GM19238 (cell line): ENCODE measurements at regions not wholly inside any gene's neighbourhood (a gene's known extent, or its start where the extent isn't known, plus 50 kb on each side); places are given as distances from the start of the nearest gene placed in this dataset.
"Not testable (repeated sequence)": the region's sequence is repeated elsewhere in the genome, so short reads cannot be mapped to it uniquely, and the experiment has no call there.

Source experiments
- DNase-seq: peaks from one replicate; pipeline ENCODE4 v3.0.0; 2011; ENCODE audit warnings: low spot score; ENCODE audit not compliant: insufficient read length

DNA sequence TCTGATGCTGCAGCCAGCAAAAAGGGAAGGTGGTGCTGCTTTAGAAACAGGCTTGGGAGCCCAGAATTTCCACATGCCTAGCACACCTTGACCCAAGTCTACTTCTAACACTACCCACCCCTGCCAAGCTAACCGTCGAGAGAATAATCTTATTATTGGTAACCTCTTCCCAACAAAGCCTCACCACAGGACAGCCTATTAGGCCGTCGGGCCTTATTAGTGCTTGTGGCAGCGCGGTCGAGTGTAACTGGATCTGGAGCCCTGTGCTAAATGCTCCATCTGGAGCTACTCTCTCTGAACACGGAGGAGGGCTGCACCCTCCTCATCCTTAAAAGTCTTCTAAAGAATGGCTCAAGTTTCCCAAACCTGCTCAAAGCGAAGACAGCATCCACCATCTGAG, 165.5 kb upstream of the NFIA start:
- no peak for DNase-seq

- DNase-seq: no peak
These were observed 166.2 kb upstream of the NFIA start for GRCh38 chr1:60916199-60916598.

DNA sequence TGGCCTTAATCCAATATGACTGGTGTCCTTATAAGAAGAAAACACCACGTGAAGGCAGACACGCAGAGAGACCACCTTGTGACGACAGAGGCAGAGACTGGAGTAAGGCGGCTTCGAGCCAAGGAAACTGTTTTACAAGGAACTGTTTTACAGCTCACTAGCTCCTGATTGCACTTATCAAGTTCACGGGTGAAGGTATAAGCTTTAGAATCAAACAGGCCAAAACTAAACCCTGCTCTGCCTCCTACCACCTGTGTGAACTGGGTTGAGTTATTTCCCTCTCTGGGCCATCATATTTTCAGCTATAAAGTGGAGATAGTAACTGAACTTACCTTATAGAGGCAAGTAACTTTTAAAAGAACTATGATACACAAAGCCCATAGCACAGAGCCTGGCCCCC, 166.9 kb upstream of the NFIA start:
- no peak for DNase-seq

DNA sequence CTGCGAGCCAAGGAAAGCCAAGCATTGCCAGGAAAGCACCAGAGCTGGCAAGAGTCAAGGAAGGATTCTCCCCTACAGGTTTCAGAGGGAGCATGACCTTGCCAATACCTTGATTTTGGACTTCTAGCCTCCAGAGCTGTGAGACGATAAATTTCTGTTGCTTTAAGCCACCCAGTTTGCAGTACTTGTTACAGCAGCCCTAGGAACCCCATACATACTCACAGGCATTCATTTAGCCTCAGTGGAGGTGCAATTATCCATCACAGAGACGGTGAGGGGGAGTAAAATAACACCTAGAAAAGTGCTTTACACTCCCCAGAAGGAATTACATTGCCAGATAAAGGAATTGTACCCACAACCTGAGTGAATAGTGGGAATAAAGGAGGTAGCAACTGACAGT, 167.4 kb upstream of the NFIA start:
- no peak for DNase-seq

GRCh38 chr1:60913708-60914107, 168.7 kb upstream of the NFIA start:
- not testable (repeated sequence) for DNase-seq

DNA sequence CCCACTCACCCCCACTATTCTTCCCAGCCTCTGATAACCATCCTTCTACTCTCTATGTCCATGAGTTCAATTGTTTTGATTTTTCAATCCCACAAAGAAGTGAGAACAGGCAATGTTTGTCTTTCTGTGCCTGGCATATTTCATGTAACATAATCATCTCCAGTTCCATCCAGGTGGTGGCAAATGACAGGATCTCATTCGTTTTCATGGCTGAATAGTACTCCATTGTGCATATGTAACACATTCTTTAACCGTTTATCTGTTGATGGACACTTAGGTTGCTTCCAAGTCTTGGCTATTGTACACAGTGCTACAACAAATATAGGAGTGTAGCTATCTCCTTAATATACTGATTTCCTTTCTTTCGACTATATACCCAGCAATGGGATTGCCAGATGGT, 169.3 kb upstream of the NFIA start:
- no peak for DNase-seq

DNA sequence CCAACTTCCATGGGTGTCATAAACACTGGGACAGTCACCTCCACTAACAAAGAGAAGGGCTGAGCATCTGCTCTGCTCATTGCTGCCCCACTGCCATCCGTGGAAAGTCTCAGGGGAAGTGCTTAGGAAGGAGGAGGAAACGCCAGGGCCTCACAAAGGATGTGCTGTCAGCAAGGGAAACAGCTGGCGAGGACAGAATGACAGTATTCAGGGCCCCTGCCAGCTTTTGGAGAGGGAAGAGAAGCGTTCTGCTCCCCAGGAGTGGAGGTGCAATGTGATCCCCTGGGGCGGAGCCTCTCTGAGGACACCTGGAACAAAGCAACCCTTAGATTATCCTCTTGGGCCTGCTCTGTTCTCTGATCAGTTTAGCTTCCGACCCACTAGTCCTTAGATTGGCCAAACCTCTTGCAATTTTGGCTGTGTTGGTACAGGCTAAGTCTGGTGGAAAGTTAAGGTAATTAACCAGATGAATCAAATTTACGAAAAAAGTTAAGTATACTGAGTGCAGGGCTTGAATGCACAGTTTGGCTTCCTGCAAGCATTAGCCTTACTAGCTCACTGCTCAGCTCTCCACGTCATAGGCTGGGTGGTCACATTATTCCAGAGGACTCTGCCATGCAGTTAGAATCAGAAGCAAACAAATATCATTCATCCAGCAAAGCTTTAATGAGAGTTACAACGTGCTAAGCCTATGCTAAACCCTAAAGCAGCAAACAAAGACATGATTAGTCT, 170.2 kb upstream of the NFIA start:
- no peak for DNase-seq

DNA sequence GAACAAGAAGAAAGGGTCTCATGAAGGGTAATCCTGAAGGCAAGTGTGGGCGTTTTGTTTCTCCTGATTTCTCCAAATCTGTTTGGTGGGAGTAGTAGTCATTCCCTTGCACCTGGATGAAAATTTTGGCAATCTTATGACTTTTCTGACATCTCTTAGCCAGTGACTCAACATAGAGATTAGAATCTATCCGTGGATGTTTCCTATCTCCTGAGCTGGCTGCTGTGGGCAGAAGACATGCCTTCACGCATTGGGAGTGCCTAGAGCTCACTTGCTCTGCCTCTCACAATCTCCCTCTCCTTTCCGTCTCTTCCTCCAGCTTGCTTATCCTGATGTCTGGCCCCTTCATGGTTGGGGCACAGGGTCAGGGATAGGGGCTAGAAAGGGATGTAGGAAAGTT, 174.2 kb upstream of the NFIA start:
- DNase-seq: no peak

DNA sequence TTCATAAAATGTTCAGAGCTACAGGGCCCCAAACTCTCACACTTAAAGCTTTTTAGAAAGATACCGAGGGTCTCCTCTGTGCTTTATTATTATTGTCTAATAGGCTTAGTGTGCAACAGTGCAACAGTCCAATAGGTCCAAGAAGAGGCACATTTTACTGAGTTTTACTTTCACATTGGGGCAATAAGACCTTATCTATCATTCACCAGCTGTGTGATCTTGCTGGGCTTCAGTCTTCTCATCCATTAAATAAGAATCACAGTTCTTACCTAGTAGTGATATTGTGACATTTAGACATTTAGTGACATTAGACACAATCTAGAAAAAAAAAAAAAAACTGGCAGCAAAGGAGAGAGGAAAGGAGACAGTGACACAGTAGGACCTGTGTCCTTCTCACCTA, 175.8 kb upstream of the NFIA start:
- DNase-seq: no peak

- no peak for DNase-seq
These were observed 176.3 kb upstream of the NFIA start for GRCh38 chr1:60906039-60906438.

- DNase-seq: no peak
These were observed 178.1 kb upstream of the NFIA start for GRCh38 chr1:60904099-60904851.

DNA sequence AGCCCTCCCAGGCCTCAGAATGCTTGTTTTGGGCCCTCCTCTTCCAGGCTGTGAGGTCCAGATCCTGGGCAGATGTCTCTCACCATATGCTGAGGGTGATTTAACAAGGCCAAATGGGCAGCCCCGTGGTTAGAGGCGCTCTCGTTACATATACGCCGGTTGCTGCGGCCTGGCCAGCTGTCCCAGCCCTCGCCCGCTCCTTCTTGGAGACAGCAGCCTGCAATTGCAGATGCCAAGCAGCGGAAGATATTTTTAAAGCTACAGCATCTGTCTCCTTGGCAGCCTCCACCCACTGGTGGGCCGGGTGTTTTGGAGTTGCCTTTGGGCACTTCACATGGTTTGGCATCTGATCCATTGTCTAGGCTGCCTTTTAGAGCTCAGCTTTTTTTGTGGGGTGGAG, 178.8 kb upstream of the NFIA start:
- no peak for DNase-seq

DNA sequence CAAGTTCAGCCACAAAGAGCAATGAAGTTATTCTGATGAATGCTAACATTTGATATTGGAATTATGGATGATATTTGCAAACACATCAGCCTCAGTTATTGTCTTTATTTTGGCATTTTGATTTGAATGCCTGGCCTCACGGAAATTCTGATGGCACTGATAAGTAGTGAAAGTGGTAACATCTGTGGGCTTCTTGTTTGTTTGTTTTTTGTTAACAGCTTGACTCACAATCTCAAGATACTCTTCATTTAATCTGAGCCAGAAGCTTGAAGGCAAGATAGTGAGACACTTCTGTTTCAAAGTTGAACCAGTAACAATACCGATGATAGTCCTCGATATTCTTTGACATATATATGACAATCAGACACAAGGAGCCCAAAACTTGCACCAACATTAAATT, 182.9 kb upstream of the NFIA start:
- DNase-seq: no peak

- no peak for DNase-seq
These were observed 183.4 kb upstream of the NFIA start for GRCh38 chr1:60898987-60899386.

GRCh38 chr1:60898413-60898812, 183.9 kb upstream of the NFIA start:
- no peak for DNase-seq

GRCh38 chr1:60896701-60897363, 185.5 kb upstream of the NFIA start:
- no peak for DNase-seq

- no peak for DNase-seq
These were observed 186.7 kb upstream of the NFIA start for GRCh38 chr1:60895701-60896100.

DNA sequence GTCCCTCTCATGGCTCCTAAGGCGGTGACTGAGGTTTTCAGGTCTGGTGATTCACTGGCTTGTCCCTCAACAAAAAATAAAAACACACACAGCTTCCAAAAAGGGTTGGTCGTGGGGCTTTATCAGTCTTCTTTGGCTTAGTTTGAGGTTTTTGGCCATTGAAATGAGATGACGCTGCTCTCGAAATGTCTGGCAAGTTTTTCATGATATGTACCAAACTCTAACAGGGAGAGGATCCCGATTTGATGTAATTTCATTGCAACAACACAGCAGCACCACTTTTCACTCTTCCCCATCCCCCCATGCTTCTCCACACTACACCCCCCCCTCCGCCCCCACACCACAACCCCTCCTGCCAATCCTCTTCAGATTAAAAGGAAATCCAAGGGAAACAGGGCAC, 187.1 kb upstream of the NFIA start:
- no peak for DNase-seq

DNA sequence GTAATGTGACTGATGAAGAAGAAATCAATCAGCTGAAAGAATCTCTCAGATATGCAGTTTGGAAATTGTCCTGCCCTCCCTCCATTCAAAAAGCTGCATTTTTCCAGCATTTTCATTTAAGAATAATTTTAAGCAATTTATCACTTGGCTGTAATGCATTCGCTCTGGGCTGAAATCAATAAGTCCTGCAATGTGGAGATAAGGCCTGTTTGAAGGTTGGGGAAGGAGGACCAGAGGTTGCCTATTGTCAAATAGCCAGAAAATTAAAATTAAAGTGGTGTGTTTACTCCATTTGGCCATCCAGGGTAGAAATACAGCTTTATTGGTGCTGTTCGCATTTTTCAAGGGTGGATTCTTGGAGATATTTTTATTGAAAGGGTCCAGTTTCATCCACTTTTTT, 187.6 kb upstream of the NFIA start:
- DNase-seq: no peak

- DNase-seq: no peak
These were observed 188.2 kb upstream of the NFIA start for GRCh38 chr1:60894130-60894529.

DNA sequence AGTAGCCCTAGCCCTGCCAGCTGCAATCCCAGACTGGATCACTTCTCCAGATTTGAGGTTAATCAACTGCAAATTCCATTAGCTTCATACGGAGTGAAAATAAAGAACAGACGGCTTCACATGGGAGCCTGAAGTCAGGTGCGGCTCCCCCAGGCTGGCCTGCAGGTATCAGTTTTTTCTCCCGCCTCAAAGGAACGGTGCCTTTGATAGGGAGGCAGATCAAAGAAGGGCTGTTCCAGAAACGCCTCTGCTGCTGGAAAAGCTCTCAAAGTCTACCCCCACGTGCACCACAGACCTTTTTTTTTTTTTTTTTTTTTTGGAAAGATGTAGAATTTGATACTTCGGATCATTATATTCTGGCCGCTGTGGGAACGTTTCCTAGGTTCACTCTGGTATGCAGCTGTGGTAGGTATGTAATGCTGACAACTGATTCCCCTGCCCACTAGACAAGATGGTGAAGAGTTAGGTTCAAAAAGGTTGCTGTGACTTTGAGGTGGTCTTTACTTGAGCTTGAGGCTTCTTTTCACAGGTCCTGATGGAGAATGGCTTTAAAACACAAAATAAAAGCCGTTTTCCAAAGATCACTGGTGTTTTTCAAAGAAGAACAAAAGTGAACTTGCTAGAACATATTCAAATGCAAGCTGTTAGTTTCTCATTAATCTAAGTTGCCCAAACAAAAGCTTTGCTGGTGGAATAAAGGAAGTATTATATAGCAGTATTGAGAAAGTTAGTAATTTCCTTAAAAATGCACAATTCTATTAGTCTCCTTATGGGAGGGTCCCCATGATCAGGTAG, 189.0 kb upstream of the NFIA start:
- no peak for DNase-seq

DNA sequence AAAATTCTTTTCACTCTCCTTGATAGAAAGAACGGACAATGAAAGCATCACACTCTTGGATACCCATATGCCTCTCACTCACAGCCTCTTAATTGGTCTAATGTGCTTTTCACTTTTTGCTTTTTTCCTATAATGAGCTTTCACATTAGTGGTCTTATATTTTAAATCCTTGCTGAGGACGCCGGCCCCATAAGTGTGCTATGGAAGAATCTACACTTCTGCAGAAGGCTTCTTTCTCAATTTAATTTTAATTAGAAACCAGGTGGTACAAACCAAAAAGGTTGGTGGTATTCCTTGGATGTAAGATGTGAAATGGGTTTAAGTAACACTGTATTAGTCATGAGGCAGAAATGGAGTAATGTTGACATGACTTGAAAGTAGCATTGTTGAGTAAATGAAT, 190.6 kb upstream of the NFIA start:
- DNase-seq: no peak
